ENCODE measurements at regions not wholly inside any gene's neighbourhood (a gene's known extent, or its start where the extent isn't known, plus 50 kb on each side); places are given as distances from the start of the nearest gene placed in this dataset.

GRCh38 chr7:49089717-49090116, 165.4 kb downstream of the CDC14C start:
- no peak for TF ChIP-seq CTCF (IDR thresholded peaks at IDR 0.05)
- TF ChIP-seq ZFX (IDR thresholded peaks at IDR 0.05; ENCODE audit: borderline replicate concordance), result no peak

Data from 22Rv1 (cell line).